Activated CD4-positive, CD25-positive, alpha-beta regulatory T cell treated with anti-CD3 and anti-CD28 coated beads, Interleukin-2, amount 50 U/mL, for 24 hours (primary cell): ENCODE measurements at regions not wholly inside any gene's neighbourhood (a gene's known extent, or its start where the extent isn't known, plus 50 kb on each side); places are given as distances from the start of the nearest gene placed in this dataset.
A peak's percentile ranks its signal among the peaks of the same experiment; 100 is the strongest.

Experiments
- ATAC-seq, 2 donors: fragments of 150-1000 bp; cut with Tn5 transposase; one replicate each; pipeline ENCODE4 v1.10.0; 2021; ENCODE audit warnings: mild to moderate bottlenecking in 1 of 2, moderate library complexity in 1 of 2

GRCh38 chr14:97410667-97411620, 613.8 kb downstream of the VRK1 start:
- no peak for ATAC-seq

DNA sequence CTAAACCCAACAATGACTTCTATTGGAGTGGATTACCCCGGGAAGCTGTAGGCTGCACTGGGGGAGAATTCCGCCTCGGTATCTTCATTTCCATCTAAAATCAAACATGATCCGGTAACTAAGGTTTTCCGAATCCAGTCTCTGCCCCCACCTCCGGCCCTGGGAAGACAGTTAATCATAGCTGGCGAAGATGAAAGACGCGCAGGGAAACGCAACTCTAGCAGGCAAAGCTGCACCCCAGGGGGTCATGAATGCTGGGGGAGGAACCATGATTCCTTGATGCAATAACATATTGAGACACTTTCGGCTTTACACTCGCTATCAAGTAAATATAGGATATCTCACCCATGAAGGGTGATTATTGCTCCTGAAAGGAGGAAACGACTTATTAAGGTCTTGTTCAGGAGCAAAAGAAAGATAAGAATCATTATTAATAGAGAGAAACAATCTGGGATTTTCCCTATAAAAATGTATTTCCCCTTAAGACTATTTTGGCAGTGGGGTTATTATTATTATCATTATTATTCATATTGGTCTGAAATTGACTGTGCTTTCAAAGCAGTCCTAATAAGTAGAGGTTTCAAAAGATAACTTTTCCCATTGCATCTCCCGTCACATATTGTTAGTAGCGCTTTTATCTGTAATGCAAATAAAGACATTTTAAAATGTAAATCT, 614.9 kb downstream of the VRK1 start:
- ATAC-seq, result no peak

GRCh38 chr14:97413022-97413539, 615.9 kb downstream of the VRK1 start:
- ATAC-seq, result no peak

DNA sequence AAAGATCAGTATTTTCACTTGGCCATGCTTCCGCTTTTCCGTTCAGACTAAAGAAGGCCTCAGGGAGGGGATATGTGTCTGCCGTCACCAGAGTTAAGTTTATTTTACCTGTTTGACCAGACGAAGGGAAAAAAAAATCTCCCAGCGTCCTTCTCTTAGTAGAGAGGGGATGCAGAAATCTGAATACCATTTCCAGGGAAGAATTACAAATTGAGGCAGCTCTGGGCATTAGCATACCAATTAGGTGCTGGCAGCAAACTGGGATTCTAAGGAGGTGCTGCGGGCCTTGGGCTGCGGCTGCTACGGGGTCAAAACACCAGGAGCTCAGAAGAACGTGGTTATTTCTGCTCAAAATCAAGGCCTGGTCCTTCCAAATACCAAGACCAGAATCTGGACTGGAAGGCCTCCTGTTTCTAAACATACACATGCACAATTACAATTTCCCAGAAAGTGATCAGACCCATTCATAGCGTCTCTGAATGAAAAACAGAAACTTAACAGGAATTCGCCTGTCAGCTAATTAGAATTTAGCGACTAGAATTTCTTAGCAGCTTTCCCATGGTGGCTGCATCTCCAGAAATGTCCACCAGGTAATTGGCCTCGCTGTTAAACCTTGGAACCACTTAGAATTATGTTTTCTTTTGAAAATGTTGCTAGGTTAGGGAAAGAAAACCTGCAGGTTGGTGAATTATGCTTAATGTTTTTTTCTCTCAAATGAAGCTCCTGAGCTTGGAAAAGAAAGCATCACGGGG, 617.0 kb downstream of the VRK1 start:
- ATAC-seq, result no peak

GRCh38 chr14:97414718-97415098, 617.5 kb downstream of the VRK1 start:
- ATAC-seq, result no peak

- ATAC-seq, result no peak
Measured at GRCh38 chr14:97415907-97416306, 618.7 kb downstream of the VRK1 start.

GRCh38 chr14:97416550-97416949, 619.4 kb downstream of the VRK1 start:
- no peak for ATAC-seq

- no peak for ATAC-seq
Measured at GRCh38 chr14:97417331-97417730, 620.1 kb downstream of the VRK1 start.

DNA sequence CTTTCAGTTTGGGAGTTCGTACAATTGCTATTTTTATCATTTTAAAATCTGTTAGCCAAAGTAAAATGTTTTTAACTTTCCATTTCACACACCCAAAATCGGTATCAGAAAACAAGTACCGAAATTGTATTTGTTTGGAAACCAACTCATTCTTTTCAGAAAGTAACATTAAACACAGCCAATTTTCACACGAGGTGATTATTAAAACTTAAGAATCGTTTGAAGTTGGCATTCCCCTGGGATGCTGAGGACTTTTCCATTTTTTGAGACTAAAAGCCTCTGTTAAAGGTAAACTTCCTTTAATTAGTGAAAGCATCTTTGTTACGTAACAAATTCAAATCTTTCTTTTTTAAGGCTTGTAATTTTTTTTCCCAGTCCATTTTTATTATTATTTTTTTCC, 623.0 kb downstream of the VRK1 start:
- ATAC-seq, result no peak

DNA sequence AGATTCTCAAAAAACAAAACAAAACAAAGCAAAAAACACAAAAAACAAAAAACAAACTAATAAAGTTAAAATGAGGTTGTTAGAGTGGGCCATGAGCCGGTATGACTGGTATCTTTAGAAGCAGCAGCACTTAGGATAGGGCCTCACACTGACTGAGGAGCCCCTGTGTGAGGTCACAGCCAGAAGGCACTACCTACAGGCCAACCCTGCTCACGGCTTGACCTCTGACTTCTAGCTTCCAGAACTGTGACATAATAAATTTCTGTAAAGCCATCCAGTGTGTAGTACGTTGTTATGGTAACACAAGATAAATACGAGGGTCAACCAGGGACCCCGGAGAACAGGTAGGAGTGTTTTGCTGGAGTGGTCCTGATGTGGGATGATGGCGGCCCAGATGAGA, 629.6 kb downstream of the VRK1 start:
- ATAC-seq, result no peak

DNA sequence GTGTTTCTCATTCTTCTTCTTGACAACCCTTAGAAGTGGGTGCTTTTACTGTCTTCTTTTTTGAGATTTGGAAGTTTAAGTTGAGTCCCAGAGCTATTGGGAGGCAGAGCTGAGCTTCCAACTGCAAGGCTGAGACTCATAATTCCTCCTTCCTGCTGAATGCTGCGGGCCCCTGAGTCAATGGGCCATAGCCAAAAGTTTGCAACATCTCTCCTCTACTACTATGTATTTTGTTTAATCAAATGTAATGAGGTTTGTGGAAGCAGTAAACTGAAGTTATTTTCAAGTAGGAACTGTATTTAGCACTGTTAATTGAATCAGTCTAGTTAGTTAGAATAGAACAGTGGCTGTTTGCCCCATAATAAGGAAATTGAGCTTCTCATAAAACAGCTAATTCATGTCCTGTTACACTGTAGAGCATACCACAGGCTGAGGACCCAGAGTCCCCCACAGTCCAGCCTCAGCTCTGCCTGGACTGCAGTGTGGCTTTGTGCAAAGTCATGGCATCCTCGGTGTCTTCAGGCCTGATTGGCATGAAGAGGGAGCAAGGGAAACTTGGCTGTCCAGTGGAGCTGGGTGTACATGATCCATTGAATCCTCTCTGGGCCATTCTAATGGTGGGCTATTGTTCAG, 631.7 kb downstream of the VRK1 start:
- ATAC-seq, result no peak

- ATAC-seq, result no peak
Measured at GRCh38 chr14:97432586-97432985, 635.4 kb downstream of the VRK1 start.

DNA sequence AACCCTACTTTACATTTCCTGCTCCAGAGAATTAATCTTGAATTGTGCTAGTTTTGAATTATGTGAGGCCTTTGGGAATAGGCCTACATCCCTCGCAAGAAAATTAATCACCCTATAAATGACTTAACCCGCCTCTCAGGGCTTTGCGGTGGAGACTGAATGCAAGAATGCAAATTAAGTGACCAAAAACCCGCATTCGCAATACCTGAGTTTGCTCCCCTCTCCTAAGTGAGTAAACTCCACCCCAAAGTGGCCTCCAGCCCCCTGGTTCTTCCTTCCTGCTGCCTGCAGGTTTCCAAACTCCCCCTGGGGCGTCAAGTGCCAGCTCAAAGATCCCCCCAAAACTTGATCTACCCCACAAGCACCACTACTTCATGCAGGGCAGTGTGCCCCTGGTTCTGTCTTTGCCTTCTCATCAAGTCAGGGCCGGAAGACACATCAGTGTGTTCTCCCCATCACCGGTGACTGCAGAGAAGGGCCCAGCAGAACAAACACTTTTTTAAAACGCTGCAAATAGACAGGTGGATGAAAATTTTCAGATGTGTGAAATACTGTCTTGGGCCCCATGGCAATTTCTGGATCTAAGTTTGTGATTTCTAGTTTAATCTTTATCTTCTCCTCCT, 644.7 kb downstream of the VRK1 start:
- no peak for ATAC-seq

- ATAC-seq, result peak; percentile 38 to 45
Measured at GRCh38 chr14:97442363-97442762, 645.2 kb downstream of the VRK1 start.

GRCh38 chr14:97443412-97443811, 646.2 kb downstream of the VRK1 start:
- no peak for ATAC-seq

DNA sequence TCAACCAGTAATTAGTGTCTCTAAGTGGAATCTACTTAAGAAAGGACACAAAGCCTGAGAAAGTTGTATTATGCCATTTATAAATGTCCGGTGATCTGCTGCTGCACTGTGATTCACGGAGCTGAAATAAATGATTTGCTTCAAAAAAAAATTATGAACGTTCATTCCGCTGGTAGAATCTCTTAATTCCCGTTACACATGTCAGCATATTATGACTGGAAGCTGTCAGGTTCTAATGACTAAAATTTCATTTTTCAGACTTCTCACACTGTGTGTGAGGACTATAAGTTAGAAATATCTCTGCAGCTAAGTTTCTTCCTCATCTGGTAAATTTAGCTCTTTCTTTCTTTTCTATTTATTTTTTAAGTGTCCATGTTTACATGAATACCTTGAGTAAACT, 647.1 kb downstream of the VRK1 start:
- no peak for ATAC-seq

GRCh38 chr14:97445367-97445766, 648.2 kb downstream of the VRK1 start:
- no peak for ATAC-seq

- ATAC-seq, result no peak
Measured at GRCh38 chr14:97446087-97446486, 648.9 kb downstream of the VRK1 start.

- ATAC-seq, result no peak
Measured at GRCh38 chr14:97452314-97452713, 655.1 kb downstream of the VRK1 start.

DNA sequence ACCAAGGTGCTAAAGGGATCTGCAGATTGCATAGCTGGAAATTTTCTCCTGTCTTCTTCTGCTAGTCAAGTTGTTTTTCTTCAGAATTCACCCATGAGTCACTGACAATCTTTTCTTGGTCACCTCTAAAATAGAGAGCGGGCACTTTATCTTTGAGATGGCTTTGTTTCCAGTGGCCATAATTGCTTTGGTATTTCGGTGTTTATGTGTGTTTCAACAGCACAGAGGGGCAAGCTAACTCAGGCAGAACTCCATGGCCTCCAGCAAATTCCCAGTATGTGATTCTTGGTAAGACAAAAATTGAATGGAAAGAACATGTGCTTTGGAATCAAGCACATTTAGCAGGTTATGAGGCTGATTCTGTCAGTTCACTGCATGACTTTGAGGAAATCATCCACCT, 656.8 kb downstream of the VRK1 start:
- ATAC-seq, result no peak

DNA sequence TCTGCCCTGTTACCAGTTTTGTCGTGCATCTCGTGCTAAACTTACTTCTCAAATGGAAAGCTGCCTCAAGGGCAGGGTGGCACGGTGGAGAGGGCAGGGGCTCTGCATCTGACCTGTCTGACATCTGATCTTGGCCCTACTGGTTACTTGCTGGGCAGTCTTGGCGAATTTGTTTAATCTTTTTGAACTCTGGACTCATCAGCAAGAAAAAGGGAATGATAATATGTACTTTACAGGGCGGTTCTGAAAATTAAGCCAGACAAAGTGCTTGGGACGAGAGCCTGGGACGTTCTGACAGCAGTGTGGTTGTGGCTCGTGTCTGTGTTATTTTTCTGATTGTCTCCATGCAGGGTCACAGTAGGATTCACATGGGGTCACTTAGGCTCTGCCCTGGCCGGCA, 659.3 kb downstream of the VRK1 start:
- ATAC-seq, result no peak

- ATAC-seq, result peak; percentile 96 to 97
Measured at GRCh38 chr14:97456958-97457357, 659.8 kb downstream of the VRK1 start.
